ENCODE measurements at regions not wholly inside any gene's neighbourhood (a gene's known extent, or its start where the extent isn't known, plus 50 kb on each side); places are given as distances from the start of the nearest gene placed in this dataset.

- no peaks in the 10 kb centered on the region for H3K9me3 Mint-ChIP-seq (ENCODE audit: insufficient read depth)
- H3K27me3 ChIP-seq (replicated peaks in 1 of 4; ENCODE audit: control extremely low read depth in 1 of 4, control insufficient read depth in 3 of 4, insufficient read depth in 4 of 4, low read length in 3 of 4) = no peaks in the 10 kb centered on the region
- no peak overlapping the region for H3K4me2 ChIP-seq (replicated peaks; ENCODE audit: low read depth, low read length, poor library complexity, severe bottlenecking)
- ChIA-PET POLR2A (no interaction called here), CTCF (no interaction called here)
- H3K9ac ChIP-seq (ENCODE audit: low read length) = no peak overlapping the region
- no peaks in the 10 kb centered on the region for H3K4me1 Mint-ChIP-seq
- TF ChIP-seq CTCF (IDR thresholded peaks at IDR 0.05) (no peak), EZH2 (IDR thresholded peaks at IDR 0.05; ENCODE audit: borderline replicate concordance, insufficient read depth, low read depth, low read length, poor library complexity, severe bottlenecking) (no peak)
- intact Hi-C loops (cut with micrococcal nuclease) = no loop called here
- ATAC-seq (ENCODE audit: low read depth) = no peak
- H3K79me2 ChIP-seq (ENCODE audit: control insufficient read depth, insufficient read depth, low read length) = no peaks in the 10 kb centered on the region
- no peak overlapping the region for H2AFZ ChIP-seq (ENCODE audit: insufficient read depth, low read depth, low read length, poor library complexity, severe bottlenecking)
- H3K36me3 ChIP-seq (replicated peaks in 1 of 2; ENCODE audit: control extremely low read depth in 1 of 2, control insufficient read depth in 1 of 2, extremely low read depth in 1 of 2, insufficient read depth in 2 of 2, low read length in 1 of 2) = no peaks in the 10 kb centered on the region
- no peak overlapping the region for H3K27ac ChIP-seq (ENCODE audit: low read length in 2 of 2)
- H3K4me3 Mint-ChIP-seq = no peak overlapping the region
- H3K4me1 ChIP-seq (ENCODE audit: control insufficient read depth in 2 of 2, insufficient read depth in 2 of 2, low read length in 2 of 2) = no peaks in the 10 kb centered on the region
- no peaks in the 10 kb centered on the region for H3K9me3 ChIP-seq (ENCODE audit: control extremely low read depth in 1 of 3, control insufficient read depth in 2 of 3, insufficient read depth in 1 of 3, low read length in 2 of 3)
- no peak overlapping the region for H3K27ac Mint-ChIP-seq
- H4K20me1 ChIP-seq (ENCODE audit: control insufficient read depth, insufficient read depth, low read length, poor library complexity, severe bottlenecking) = no peaks in the 10 kb centered on the region
- H3K4me3 ChIP-seq (ENCODE audit: control extremely low read depth in 1 of 5, extremely low read depth in 1 of 5, insufficient read depth in 1 of 5, low read depth in 2 of 5, low read length in 4 of 5) = no peak overlapping the region
- 91% methylated on average over 4 of the region's 7 CpGs for WGBS (ENCODE audit: insufficient coverage)
- peaks cover 10% of the 10 kb centered on the region for H3K27me3 Mint-ChIP-seq
- no peak for DNase-seq
These were observed 484.7 kb downstream of the EIPR1 start for GRCh38 chr2:2892892-2893291.

GRCh38 chr2:2892378-2892777 is 485.2 kb downstream of the EIPR1 start:
- 89% methylated on average over 10 of the region's 10 CpGs for WGBS (ENCODE audit: insufficient coverage)
- peaks cover 15% of the 10 kb centered on the region for H3K27me3 Mint-ChIP-seq
- no peak for DNase-seq
- no peak for ATAC-seq (ENCODE audit: low read depth)
- H4K20me1 ChIP-seq (ENCODE audit: control insufficient read depth, insufficient read depth, low read length, poor library complexity, severe bottlenecking) = no peaks in the 10 kb centered on the region
- H3K4me3 ChIP-seq (ENCODE audit: control extremely low read depth in 1 of 5, extremely low read depth in 1 of 5, insufficient read depth in 1 of 5, low read depth in 2 of 5, low read length in 4 of 5) = no peak overlapping the region
- H3K4me1 Mint-ChIP-seq = no peaks in the 10 kb centered on the region
- H3K4me3 Mint-ChIP-seq = no peak overlapping the region
- H3K27ac ChIP-seq (ENCODE audit: low read length in 2 of 2) = no peak overlapping the region
- ChIA-PET POLR2A (no interaction called here), CTCF (no interaction called here)
- TF ChIP-seq CTCF (IDR thresholded peaks at IDR 0.05) (no peak), EZH2 (IDR thresholded peaks at IDR 0.05; ENCODE audit: borderline replicate concordance, insufficient read depth, low read depth, low read length, poor library complexity, severe bottlenecking) (no peak)
- H3K27ac Mint-ChIP-seq = no peak overlapping the region
- H3K4me2 ChIP-seq (replicated peaks; ENCODE audit: low read depth, low read length, poor library complexity, severe bottlenecking) = no peak overlapping the region
- no peak overlapping the region for H2AFZ ChIP-seq (ENCODE audit: insufficient read depth, low read depth, low read length, poor library complexity, severe bottlenecking)
- H3K4me1 ChIP-seq (ENCODE audit: control insufficient read depth in 2 of 2, insufficient read depth in 2 of 2, low read length in 2 of 2) = no peaks in the 10 kb centered on the region
- no peaks in the 10 kb centered on the region for H3K36me3 ChIP-seq (replicated peaks in 1 of 2; ENCODE audit: control extremely low read depth in 1 of 2, control insufficient read depth in 1 of 2, extremely low read depth in 1 of 2, insufficient read depth in 2 of 2, low read length in 1 of 2)
- H3K9ac ChIP-seq (ENCODE audit: low read length) = no peak overlapping the region
- H3K9me3 Mint-ChIP-seq (ENCODE audit: insufficient read depth) = no peaks in the 10 kb centered on the region
- no peaks in the 10 kb centered on the region for H3K9me3 ChIP-seq (ENCODE audit: control extremely low read depth in 1 of 3, control insufficient read depth in 2 of 3, insufficient read depth in 1 of 3, low read length in 2 of 3)
- H3K79me2 ChIP-seq (ENCODE audit: control insufficient read depth, insufficient read depth, low read length) = no peaks in the 10 kb centered on the region
- intact Hi-C loops (cut with micrococcal nuclease) = no loop called here
- H3K27me3 ChIP-seq (replicated peaks in 1 of 4; ENCODE audit: control extremely low read depth in 1 of 4, control insufficient read depth in 3 of 4, insufficient read depth in 4 of 4, low read length in 3 of 4) = no peaks in the 10 kb centered on the region
